ENCODE measurements at regions not wholly inside any gene's neighbourhood (a gene's known extent, or its start where the extent isn't known, plus 50 kb on each side); places are given as distances from the start of the nearest gene placed in this dataset.
"Not testable (repeated sequence)": the region's sequence is repeated elsewhere in the genome, so short reads cannot be mapped to it uniquely, and the experiment has no call there.

GRCh38 chr7:119908948-119909347 is 364.0 kb upstream of the KCND2 start:
- DNase-seq, result no peak

DNA sequence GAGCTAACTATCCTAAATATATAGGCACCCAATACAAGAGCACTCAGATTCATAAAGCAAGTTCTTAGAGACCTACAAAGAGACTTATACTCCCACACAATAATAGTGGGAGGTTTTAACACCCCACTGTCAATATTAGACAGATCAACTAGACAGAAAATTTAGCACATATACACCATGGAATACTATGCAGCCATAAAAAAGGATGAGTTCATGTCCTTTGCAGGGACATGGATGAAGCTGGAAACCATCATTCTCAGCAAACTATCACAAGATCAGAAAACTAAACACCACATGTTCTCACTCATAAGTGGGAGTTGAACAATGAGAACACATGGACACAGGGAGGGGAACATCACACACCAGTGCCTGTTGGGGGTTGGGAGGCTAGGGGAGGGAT is 358.9 kb upstream of the KCND2 start:
- DNase-seq, result not testable (repeated sequence)

GRCh38 chr7:119916501-119916900 is 356.5 kb upstream of the KCND2 start:
- DNase-seq, result no peak

GRCh38 chr7:119918185-119918584 is 354.8 kb upstream of the KCND2 start:
- no peak for DNase-seq

GRCh38 chr7:119919986-119920385 is 353.0 kb upstream of the KCND2 start:
- no peak for DNase-seq

GRCh38 chr7:119925581-119926289 is 347.2 kb upstream of the KCND2 start:
- no peak for DNase-seq

DNA sequence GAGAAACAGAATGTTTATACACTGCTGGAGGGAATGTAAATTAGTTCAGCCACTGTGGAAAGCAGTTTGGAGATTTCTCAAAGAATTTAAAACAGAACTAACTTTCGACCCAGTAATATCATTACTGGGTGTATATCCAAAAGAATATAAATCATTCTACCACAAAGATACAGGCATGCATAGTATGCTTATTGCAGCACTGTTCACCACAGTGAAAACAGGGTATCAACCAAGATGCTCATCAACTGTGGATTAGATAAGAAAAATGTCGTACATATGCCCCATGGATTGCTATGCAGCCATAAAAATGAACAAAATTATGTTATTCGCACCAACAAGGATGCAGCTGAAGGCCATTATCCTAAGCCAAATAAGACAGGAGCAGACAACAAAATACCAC is 343.1 kb upstream of the KCND2 start:
- no peak for DNase-seq

- DNase-seq, result no peak
Measured at GRCh38 chr7:119931230-119931824, 341.6 kb upstream of the KCND2 start.

- no peak for DNase-seq
Measured at GRCh38 chr7:119935418-119936025, 337.5 kb upstream of the KCND2 start.

GRCh38 chr7:119936836-119937235 is 336.1 kb upstream of the KCND2 start:
- no peak for DNase-seq

DNA sequence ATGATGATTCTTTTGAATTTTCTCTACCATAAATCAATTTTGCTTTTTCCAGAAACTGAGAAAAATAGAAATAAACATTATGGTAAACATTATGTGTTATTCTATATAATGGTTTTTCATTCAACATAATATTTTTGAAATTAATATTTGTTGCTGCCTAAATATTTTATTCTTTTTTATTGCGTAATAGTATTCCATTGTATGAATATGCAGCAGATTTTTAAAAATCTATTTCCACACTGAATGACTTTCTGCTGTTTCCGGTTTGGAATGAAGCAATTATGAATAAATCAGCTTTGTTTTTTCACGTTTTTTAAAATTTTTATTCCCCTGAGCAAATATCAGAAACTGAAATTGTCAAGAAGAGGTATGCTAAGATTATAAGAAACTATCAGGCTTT is 335.2 kb upstream of the KCND2 start:
- no peak for DNase-seq

DNA sequence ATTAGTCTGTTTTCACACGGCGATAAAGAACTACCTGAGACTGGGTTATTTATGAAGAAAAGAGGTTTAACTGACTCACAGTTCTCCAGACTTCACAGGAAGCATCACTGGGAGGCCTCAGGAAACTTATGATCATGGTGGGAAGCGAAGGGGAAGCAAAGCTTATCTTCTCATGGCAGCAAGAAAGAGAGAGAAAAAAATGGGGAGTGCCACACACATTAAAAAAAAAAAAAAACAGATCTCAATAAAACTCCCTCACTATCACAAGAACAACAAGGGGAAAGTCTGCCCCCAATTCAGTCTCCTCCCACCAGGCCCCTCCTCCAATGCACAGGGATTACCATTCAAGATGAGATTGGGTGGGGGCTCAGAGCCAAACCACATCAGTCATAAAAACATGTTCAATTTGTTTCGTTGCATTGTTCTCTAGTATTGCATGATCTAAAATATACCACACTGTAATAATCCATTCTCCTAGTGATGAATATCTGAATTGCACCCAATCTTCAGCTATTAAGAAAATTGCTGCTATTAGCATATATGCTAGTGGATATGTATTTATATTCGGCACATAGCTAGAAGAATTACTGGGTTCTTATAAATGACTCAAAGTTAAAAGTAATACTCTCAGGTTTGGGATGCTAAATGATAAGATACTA is 328.9 kb upstream of the KCND2 start:
- no peak for DNase-seq

- DNase-seq, result no peak
Measured at GRCh38 chr7:119944601-119944972, 328.4 kb upstream of the KCND2 start.

GRCh38 chr7:119945822-119946221 is 327.2 kb upstream of the KCND2 start:
- no peak for DNase-seq

DNA sequence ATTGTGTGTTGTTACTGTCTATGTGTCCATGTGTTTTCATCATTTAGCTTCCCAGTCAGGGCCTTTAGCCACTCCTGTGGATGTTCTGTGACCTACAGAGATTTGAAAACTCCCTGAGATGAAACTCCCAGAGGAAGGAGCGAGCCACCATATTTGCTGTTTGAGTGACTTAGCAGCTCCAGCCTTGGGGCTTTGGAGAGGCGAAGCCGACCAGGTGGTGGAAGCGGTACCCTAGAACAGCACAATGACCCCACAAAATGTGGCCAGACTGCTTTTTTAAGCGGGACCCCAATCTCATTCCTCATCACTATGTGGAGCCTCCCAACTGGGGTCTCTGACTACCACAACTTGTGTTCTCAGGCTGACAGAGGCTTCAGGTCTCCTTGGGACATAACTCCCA is 323.9 kb upstream of the KCND2 start:
- DNase-seq, result no peak

DNA sequence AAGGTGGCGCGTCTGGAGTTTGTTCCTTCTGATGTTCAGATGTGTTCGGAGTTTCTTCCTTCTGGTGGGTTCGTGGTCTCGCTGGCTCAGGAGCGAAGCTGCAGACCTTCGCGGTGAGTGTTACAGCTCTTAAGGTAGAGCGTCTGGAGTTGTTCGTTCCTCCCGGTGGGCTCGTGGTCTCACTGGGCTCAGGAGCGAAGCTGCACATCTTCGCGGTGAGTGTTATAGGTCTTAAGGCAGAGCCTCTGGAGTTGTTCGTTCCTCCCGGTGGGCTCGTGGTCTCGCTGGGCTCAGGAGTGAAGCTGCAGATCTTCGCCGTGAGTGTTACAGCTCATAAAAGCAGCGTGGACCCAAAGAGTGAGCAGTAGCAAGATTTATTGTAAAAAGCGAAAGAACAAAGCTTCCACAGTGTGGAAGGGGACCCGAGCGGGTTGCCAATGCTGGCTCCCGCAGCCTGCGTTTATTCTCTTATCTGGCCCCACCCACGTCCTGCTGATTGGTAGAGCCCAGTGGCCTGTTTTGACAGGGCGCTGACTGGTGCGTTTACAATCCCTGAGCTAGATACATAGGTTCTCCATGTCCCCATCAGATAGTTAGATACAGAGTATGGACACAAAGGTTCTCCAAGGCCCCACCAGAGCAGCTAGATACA is 322.5 kb upstream of the KCND2 start:
- DNase-seq, result not testable (repeated sequence)

GRCh38 chr7:119951614-119952013 is 321.4 kb upstream of the KCND2 start:
- not testable (repeated sequence) for DNase-seq

DNA sequence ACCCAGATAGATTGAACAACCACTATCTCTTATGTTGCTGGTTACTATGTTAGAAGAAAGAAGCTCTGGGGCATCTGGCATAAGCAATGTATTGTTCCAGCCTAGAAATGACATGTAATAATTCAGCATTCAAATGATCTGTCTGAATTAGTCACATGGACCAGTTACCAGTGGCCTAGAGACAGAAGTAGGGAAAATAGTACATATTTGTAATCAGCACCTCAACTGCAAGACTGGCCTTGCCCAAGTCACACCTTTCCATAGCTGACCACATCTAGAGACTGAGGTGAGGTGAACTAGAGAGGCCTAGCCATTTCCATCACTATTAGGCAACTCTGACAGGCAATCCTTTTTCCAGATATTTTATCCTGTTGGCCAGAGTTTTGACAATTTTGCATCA is 315.6 kb upstream of the KCND2 start:
- DNase-seq, result no peak

DNA sequence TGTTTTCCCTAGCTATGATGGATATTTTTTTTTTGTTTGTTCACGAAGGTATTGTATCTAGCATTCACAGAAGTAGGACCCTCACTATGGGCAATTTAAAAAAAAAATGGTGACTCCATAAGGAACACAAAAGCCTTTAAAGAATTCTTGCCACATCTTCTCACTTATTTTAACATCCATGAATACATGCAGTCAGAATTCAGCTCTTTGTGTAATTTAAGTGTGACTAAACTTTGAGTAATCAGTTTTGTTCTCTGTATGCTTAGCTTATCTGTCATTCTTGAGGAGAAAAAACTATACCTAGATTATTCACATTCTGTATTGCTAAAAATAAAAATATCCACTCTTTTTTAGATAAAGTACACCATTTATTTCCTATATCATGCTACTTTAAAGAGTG is 313.2 kb upstream of the KCND2 start:
- peak; percentile 50 for DNase-seq

GRCh38 chr7:119963654-119964053 is 309.3 kb upstream of the KCND2 start:
- DNase-seq, result no peak

DNA sequence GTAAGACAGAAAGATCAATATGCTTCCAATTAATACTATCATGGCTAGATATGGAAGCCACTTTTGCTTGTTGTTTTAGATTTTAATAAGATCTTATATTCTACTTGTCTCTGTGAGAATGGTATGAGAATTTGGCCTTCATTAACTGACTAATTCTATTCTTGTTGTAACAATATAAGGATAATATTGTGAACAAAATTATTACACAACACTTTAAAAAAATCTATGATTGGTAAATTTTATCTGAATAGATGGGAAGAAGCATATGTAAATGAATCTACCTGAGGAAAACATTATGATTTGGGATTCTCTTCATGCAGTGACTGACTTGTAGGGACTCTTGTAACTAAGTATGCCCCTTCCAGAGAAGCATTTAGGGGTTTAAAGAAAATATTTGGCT is 308.9 kb upstream of the KCND2 start:
- DNase-seq, result no peak

DNA sequence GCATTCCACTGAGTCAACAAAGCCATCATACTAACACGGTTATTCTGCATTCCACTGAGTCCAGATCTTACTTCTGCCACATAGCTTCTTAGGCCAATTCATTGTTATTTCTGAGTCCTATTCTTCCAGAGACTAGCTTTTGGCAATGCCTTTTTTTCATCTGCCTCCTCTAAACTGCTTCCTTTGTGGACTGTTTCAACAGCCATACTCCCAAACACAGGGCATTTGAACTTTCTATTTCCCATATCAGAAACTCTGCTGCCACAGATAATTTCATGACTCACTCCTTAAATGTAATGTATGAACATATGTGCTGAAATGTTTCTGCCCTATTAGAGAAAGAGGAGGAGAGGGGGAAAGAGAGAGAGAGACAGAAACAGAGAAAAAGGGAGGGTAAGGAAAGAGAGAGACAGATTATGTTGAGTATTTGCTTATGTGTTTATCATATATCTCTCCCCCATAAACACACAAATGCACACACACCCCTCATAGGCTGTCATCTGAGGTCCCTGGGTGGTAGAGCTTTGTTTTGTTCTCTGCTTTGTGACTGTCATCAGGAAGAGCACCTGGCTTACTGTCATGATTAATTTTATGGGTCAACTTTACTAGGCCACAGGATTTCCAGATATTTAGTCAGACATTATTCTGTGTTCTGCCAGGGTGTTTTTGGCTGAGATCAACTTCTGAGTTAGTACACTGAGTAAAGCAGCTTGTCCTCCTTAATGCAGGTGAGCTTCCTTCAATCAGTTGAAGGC is 308.0 kb upstream of the KCND2 start:
- peak; percentile 81 for DNase-seq

- DNase-seq, result no peak
Measured at GRCh38 chr7:119967221-119967620, 305.8 kb upstream of the KCND2 start.

Data from NCI-H226 (cell line).